ENCODE measurements at regions not wholly inside any gene's neighbourhood (a gene's known extent, or its start where the extent isn't known, plus 50 kb on each side); places are given as distances from the start of the nearest gene placed in this dataset.

GRCh38 chr10:130992802-130993523 is 318.6 kb downstream of the TCERG1L start:
- no peak for DNase-seq

DNA sequence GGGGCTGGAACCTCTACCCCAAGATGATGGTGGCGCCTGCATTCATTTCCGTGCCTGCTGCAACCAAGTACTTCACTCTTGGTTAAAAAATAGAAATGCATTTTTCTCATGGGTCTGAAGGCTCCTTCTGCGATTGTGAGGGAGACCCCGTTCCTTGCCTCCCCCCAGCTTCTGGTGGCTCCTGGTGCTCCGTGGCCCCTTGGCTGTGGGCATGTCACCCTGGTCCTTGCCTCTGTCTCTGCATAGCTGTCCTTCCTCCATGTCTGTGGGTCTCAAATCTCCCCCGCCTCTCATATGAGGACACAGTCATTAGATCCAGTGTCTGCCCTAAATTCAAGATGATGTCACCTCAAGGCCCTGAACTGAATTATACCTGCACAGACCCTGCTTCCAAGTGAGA is 317.9 kb downstream of the TCERG1L start:
- no peak for DNase-seq

DNA sequence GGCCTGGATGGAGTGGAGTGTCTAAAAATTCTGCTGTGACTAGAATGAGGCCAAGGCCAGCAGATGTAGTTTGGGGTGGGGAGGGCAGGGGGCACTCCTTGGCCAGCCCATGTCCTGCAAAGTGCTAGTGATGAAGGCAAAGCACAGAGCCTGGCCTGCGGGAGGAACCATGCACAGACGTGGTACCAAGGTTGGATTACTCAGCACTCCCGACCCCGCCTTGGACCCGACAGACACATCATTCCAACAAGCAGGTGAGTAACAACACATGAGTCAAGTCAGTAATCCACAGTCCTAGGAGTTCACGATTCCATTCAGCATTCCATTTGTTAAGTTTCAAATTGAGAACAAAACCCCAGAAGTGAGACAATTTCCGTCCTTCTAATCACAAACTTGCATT is 317.3 kb downstream of the TCERG1L start:
- no peak for DNase-seq

DNA sequence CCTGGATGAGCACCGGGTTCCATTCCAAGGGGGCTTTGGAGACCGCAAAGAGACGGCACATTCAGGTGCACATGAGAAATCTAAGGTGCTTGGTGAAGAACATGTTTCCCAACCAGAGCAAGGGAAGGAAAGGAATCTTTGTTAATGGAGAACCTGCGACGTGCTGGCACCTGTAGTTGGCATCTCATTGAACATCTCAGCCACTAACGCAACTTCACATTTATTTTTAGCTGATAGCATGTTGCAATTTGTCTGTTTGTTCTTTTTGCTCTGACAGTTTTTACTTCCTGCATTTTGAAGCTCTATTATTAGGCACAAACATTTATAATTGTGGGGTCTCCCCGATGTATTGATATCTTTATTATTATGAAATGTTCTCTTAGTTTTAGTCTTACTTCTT is 316.7 kb downstream of the TCERG1L start:
- no peak for DNase-seq

DNA sequence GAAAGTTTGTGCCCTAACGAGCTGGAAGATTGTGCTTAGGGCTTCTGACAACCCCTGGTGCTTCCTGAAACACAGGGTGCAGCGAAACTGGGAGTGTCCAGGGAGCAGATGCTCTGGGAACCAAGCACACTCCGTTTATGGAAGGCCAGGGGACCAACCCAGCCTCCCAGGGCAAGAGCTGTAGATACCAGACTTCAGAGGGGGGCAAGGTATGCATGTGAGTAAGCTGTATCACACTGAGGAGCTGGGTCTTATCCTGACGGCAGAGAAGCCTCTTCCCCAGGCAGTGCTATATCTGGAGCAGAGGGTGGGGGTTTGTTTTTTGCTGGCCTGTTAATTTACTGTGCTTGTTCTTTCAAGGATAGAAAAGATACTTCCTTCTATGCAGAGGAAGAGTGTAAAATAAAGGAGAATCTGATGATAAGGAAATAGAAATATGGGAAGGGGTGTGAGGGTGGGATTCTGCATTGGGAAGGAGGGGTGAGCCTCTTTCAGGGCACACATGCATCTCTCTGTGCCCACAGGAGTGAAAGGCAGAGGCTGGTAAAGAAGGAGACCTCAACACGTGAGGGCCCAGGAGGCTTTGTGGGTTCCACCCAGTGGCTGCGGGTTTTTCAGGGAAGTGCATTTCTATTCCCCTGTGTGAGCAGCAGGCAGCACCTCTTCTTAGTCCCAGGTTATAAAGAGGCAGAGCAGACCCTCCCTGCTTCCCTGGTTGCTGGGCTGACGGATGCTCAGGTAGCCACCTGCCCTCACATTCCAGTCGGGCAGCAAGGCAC is 314.1 kb downstream of the TCERG1L start:
- no peak for DNase-seq

DNA sequence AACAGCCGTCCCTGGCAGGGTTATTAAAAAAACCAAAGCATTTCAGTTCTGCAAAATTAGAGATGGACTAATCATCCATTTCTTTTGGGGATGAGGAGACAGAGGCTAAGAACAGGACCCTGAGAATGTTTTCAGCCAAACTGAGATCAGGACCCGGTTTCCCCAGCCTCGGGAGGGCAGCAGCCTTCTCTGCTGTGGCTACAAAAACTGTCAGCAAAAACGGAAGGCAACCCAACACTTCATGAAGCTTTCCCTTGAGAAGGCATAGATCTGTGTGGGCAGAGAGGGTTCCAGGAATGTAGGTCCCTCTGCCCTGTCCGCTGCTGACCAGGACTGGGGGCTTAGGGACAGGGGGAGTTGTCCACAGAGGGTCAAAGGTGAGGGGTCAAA is 313.5 kb downstream of the TCERG1L start:
- no peak for DNase-seq

DNA sequence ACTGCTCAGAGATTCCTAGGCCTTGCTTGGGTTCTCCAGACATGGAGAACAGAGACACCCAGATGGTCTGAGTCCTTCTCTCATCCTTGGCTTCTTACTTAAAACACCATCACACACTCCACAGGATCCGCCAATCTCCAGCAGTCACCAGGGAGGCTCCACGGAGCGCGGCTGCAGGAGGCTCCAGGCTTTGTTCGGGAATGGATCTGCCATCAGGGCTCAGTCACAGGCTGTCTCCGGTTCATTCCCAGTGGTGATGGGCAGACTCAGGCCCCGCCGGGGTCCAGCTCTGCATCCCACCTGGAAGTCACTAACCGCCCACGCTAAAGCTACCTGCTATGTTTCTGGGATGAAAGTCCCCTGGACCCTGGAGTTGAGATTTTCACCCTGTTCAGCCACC is 312.9 kb downstream of the TCERG1L start:
- no peak for DNase-seq

GRCh38 chr10:130999376-131000202 is 311.9 kb downstream of the TCERG1L start:
- DNase-seq: no peak

DNA sequence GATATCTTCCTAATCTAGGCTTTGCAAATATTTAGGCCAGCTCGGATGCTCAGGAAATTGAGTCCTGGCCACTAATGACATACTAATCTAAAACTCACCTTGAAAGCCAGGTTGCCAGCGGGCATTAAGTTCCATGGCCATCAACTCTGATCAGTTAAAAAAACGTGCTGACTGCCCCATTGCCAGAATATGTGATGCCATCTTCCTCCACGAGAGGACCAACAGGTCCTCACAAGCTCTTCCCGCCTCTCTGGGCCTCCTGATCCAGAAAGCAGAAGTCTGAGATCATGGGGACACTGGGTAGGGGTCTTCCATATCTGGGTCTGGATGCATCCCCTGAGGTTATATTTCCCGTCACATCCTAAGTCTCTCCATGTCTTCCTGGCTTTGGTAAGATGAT is 311.3 kb downstream of the TCERG1L start:
- no peak for DNase-seq

GRCh38 chr10:131000743-131001142 is 310.8 kb downstream of the TCERG1L start:
- no peak for DNase-seq

DNA sequence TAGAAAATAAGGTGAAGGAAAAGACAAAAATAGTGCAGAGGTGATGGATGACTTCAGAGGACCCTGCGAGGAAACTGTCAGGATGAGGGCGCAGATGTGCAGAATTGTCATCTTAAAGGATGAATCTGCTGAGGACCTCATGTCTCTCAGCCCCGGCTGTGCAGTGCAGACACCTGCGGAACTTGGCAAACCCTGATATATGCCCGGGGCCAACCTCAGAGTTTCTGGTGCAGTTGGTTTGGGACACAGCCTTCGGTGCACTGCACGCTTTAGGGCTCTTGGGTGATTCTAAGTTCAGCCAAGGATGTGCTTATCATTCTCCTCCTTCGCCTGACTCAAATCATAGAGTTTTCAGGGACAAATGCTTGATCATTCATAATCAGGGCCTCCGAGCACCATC is 310.1 kb downstream of the TCERG1L start:
- no peak for DNase-seq

GRCh38 chr10:131002031-131002861 is 309.3 kb downstream of the TCERG1L start:
- no peak for DNase-seq

DNA sequence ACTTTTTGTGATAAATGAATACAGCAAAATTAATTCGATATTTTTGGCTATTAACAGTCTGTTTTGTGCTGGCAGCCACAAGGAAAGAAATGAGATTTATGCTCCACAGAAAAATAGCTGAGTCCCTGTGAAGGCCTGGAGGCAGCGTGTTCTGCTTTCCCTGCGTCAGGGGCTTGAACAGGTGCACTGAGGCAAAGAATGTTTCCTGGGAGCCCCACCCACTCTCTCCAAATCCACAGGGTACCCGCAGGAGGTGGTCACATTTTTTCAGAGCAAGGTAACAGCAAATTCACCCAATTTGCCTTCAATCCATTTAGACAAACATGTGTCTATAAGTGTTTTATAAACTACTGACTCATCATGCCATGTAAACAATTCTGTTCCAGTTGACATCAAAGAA is 308.1 kb downstream of the TCERG1L start:
- DNase-seq: no peak

- DNase-seq: no peak
Observed at GRCh38 chr10:131004276-131004675, 307.2 kb downstream of the TCERG1L start.

DNA sequence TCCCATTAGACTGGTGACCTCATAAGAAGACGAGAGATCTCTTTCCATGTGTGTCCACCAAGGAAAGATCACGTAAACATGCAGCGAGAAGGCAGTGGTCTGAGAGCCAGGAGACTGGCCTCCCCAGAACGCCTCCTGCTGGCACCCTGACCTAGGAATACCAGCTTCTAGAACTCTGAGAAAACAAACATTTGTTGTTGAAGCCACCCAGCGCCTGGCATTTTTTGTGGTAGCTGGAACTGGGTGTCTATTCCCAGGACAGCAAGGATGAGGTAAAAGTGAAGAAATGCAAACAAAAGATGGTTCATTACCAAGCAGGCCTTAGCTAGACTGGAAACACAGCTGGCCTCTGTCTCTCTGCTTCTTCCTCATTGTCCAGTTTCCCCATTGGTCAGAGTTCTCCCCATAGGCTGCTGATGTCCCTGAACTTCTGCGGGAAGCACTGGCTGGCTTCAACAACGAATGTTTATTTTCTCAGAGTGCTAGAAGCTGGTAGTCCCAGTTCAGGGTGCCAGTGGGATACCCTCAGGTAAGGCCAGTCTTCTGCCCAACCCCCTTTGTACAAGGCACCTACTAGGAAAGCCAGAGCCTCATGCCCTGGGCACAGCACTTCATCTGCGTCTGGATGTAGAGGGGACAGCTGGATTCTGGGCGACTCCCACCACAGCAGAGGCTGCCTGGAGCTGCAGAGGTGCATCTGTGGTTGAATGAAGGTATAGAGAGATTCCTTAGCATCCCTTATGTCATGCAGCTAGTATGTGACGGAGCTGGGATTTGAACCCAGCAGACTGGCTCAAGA is 304.9 kb downstream of the TCERG1L start:
- DNase-seq: no peak

DNA sequence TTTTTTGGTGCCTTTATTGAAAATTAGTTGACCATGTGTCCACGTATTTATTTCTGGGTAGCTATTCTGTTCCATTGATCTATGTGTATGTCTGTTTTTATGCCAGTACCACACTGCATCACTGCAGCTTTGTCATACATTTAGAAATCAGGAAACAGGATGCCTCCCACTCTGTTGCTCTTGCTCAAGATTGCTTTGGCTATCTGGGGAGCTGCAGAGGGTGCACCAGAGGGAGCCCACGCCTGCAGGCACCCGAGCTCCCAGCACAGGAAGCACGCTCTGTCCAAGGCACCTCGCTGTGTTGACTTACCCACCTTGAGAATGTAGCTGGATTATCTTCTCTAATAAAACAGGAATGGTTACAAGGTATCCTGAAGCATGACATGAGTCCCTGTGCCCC is 301.7 kb downstream of the TCERG1L start:
- DNase-seq: no peak

DNA sequence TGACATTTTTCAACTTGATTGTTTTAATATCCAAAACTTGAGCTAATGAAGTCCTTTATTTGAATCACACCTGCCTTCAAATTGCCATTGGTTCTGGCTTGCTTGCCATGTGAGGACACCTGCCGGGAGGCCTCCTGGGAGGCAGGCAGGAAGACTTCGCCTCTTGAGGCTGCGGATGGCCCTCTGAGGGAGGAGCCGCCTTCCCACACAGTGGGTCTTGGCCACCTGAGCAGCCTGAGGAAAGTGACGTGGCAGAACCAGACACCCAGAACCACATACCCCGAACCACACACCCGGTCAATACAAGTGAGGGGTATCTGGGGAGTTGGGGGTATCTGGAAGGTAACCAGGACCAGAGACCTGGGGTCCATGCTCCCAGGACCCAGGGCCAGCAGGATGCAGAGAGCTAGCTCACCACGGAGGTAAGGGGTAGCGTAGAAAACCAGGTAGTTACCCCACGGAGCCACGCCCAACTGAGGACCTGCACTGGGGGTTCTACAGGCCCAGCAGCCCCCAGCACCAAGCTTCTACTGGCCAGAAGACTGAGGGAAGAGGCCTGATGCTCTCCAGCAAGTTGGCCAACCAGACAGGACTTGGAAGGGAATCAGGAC is 300.5 kb downstream of the TCERG1L start:
- DNase-seq: no peak

DNA sequence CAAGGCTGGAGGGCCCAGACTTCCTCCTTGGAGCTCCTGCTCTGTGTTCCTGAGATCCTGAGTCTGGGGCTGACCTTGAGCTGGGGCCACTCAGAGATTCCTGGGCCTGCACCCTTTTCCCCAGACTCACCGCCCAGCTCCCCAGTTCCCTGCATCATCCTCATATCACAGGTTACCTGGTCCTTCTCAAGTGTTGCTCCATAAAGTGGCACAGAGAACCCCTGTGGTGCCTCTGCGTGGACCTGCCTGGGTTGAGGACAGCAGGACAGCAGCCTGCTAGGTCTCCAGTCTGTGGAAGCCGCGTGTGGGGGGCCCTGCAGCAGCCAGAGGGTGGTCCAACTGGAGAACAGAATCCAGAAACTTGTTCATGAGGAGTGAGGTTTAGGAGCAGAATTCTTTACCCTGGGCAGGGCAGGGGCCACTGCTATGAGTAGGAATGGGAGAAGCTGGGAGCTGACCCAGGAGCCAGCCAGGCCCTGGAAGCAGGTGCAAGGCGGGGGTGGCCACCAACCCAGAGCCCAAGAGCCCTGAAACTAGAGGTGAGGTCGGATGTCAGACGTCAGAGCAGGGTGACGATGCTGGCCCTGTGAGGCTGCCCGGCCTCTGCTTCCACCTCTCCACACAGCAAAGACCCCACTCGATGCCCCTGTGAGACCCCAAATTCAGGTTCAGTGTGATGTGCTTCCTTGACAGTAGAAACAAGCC is 299.4 kb downstream of the TCERG1L start:
- DNase-seq: no peak

DNA sequence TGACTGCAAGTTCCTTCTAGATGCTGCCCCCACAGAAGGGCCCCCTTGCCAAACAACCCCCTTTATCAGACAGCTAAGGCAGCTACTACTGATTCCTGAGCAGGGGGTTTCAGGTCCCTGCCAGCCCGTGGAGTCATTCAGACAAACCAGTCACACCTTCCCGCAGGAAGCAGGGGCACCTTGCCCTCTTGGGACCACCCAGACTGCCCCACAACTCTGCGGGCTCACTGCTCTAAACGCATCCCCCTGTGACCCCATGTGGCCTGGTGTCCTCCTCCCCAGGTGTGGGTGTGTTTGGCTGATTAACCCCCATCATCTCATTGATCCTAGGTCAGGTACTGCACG is 298.9 kb downstream of the TCERG1L start:
- no peak for DNase-seq

GRCh38 chr10:131013281-131013912 is 298.1 kb downstream of the TCERG1L start:
- no peak for DNase-seq
